GM23248 (cell line): ENCODE measurements at regions not wholly inside any gene's neighbourhood (a gene's known extent, or its start where the extent isn't known, plus 50 kb on each side); places are given as distances from the start of the nearest gene placed in this dataset.

ENCODE experiments used
- DNase-seq: peaks from one replicate; pipeline ENCODE4 v3.0.0-alpha.2; 2015
- H2AFZ ChIP-seq: fragments of 200-600 bp; sonication (generic); 2 replicates; pipeline ENCODE4 v1.6.1; 2016; ENCODE audit warnings: antibody characterized with exemption
- H3F3A ChIP-seq: fragments of 200-600 bp; sonication (generic); 2 replicates; pipeline ENCODE4 v1.6.1; 2016; ENCODE audit warnings: mild to moderate bottlenecking, antibody characterized with exemption, mixed run types; ENCODE audit not compliant: insufficient read depth
- H3K27ac ChIP-seq: fragments of 200-600 bp; sonication (generic); 2 replicates; pipeline ENCODE4 v1.5.1; 2016; ENCODE audit warnings: mild to moderate bottlenecking
- H3K27me3 ChIP-seq: fragments of 200-600 bp; sonication (generic); replicated peaks from 2 replicates; pipeline ENCODE4 v1.6.1; 2016; ENCODE audit warnings: mild to moderate bottlenecking; ENCODE audit not compliant: insufficient read depth
- H3K36me3 ChIP-seq: fragments of 200-600 bp; sonication (generic); 2 replicates; pipeline ENCODE4 v1.6.1; 2016; ENCODE audit warnings: low read depth, mild to moderate bottlenecking
- H3K4me1 ChIP-seq: fragments of 200-600 bp; sonication (generic); 2 replicates; pipeline ENCODE4 v1.6.1; 2016; ENCODE audit warnings: mild to moderate bottlenecking; ENCODE audit not compliant: insufficient read depth
- H3K4me2 ChIP-seq: fragments of 200-600 bp; sonication (generic); one replicate; pipeline ENCODE4 v1.6.1; 2016; ENCODE audit warnings: mild to moderate bottlenecking; ENCODE audit not compliant: unreplicated experiment
- H3K4me3 ChIP-seq: fragments of 200-600 bp; sonication (generic); 2 replicates; pipeline ENCODE4 v1.5.1; 2016; ENCODE audit warnings: mild to moderate bottlenecking
- H3K79me2 ChIP-seq: fragments of 200-600 bp; sonication (generic); 2 replicates; pipeline ENCODE4 v1.6.1; 2016; ENCODE audit warnings: mild to moderate bottlenecking; ENCODE audit not compliant: insufficient read depth
- H3K9ac ChIP-seq: fragments of 200-600 bp; sonication (generic); 2 replicates; pipeline ENCODE4 v1.6.1; 2016; ENCODE audit warnings: mild to moderate bottlenecking
- H3K9me2 ChIP-seq: fragments of 200-600 bp; sonication (generic); 2 replicates; pipeline ENCODE4 v1.6.1; 2016; ENCODE audit warnings: mixed run types, mild to moderate bottlenecking, moderate library complexity; ENCODE audit not compliant: insufficient read depth
- H3K9me3 ChIP-seq: fragments of 200-600 bp; sonication (generic); one replicate; pipeline ENCODE4 v1.6.1; 2017; ENCODE audit warnings: low read depth
- H4K20me1 ChIP-seq: fragments of 200-600 bp; sonication (generic); 2 replicates; pipeline ENCODE4 v1.6.0; 2016; ENCODE audit not compliant: insufficient read depth
- EZH2 ChIP-seq: fragments of 200-600 bp; sonication (generic); IDR thresholded peaks from 2 replicates; pipeline ENCODE4 v1.6.1; 2018; ENCODE audit warnings: antibody characterized with exemption, mild to moderate bottlenecking; ENCODE audit not compliant: insufficient read depth, poor library complexity, severe bottlenecking
- EZH2phosphoT487 ChIP-seq: fragments of 200-600 bp; sonication (generic); IDR thresholded peaks from 2 replicates; pipeline ENCODE4 v1.6.1; 2018; ENCODE audit warnings: antibody characterized with exemption, moderate library complexity, mild to moderate bottlenecking, low read depth; ENCODE audit not compliant: insufficient read depth
- WGBS, 2 experiments: methylation state at CpG; one replicate each; pipeline ENCODE4 v1.1.6; 2015 to 2017; ENCODE audit warnings: low lambda C conversion rate in 2 of 2, low coverage in 1 of 2; ENCODE audit errors: missing lambda C conversion rate in 2 of 2; 5-methylcytosine and 5-hydroxymethylcytosine counted together
- in situ Hi-C: fragments of 300-500 bp; cut with MboI; formaldehyde crosslinking; loops from 2 replicates; pipeline ENCODE4 v1.15.0; 2020

DNA sequence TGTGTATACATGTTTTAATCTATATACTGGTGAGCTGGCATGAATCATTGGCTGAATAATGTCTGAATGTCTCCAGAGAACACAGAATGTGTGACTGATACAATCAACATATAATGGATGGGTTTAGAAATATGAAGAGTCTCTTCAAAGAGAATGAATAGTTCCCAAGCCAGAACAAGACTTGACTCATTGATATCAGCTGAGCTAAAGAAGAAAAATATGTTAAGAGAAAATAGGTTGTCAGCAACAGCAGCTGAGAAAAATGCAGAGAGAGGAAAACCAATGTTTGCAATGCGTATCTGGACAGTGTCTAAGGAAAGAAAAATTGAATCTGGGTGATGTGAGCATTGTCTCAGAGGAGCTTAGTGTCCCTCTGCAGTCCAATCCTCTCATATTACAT is 1281.8 kb upstream of the TENM4 start:
- no peak overlapping the region for H3K27ac ChIP-seq
- no peak overlapping the region for H2AFZ ChIP-seq
- no peaks in the 10 kb centered on the region for H4K20me1 ChIP-seq
- H3K4me2 ChIP-seq, result no peak overlapping the region
- DNase-seq, result no peak
- H3K4me1 ChIP-seq, result no peaks in the 10 kb centered on the region
- no peaks in the 10 kb centered on the region for H3F3A ChIP-seq
- H3K36me3 ChIP-seq, result no peaks in the 10 kb centered on the region
- H3K27me3 ChIP-seq, result no peaks in the 10 kb centered on the region
- no peak overlapping the region for H3K9ac ChIP-seq
- H3K9me3 ChIP-seq, result no peaks in the 10 kb centered on the region
- no peak overlapping the region for H3K4me3 ChIP-seq
- 71 to 93% methylated on average over 1 of the region's 1 CpG for WGBS, 2 experiments
- H3K9me2 ChIP-seq, result no peaks in the 10 kb centered on the region
- in situ Hi-C loops, result no loop called here
- TF ChIP-seq EZH2phosphoT487, result no peak
- TF ChIP-seq EZH2, result no peak
- H3K79me2 ChIP-seq, result no peaks in the 10 kb centered on the region

DNA sequence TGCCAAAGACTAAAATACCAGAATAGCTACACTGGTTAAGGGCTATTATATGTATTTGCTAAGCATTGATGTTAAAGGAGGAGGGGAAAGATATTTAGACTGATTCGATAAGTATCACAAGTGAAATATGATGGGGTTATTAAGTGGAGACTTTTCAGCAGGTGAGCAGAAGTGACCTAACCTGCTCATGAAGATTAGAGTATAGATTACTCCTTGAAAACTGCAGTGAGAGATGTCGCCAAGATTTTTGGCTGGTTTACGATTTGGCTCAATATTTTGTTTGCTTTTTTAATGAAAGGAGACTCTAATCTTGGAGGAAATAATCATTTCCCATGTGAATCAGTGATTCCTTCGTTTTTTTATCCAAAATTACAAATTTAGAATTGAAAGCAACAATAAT is 1279.5 kb upstream of the TENM4 start:
- Histone ChIP-seq H3K27ac (no peak overlapping the region), H3F3A (no peaks in the 10 kb centered on the region), H3K4me2 (no peak overlapping the region), H3K79me2 (no peaks in the 10 kb centered on the region), H3K9me2 (no peaks in the 10 kb centered on the region), H2AFZ (no peak overlapping the region), H4K20me1 (no peaks in the 10 kb centered on the region), H3K4me3 (no peak overlapping the region), H3K9me3 (no peaks in the 10 kb centered on the region), H3K36me3 (no peaks in the 10 kb centered on the region), H3K4me1 (no peaks in the 10 kb centered on the region), H3K9ac (no peak overlapping the region), H3K27me3 (no peaks in the 10 kb centered on the region)
- 12 to 22% methylated on average over 4 of the region's 4 CpGs for WGBS, 2 experiments
- TF ChIP-seq EZH2 (no peak), EZH2phosphoT487 (no peak)
- in situ Hi-C loops, result no loop called here
- no peak for DNase-seq

- Histone ChIP-seq H3F3A (no peaks in the 10 kb centered on the region), H4K20me1 (no peaks in the 10 kb centered on the region), H3K9me2 (no peaks in the 10 kb centered on the region), H3K4me3 (no peak overlapping the region), H3K27me3 (no peaks in the 10 kb centered on the region), H2AFZ (no peak overlapping the region), H3K27ac (no peak overlapping the region), H3K9ac (no peak overlapping the region), H3K36me3 (no peaks in the 10 kb centered on the region), H3K9me3 (no peaks in the 10 kb centered on the region), H3K4me1 (no peaks in the 10 kb centered on the region), H3K79me2 (no peaks in the 10 kb centered on the region), H3K4me2 (no peak overlapping the region)
- no peak for TF ChIP-seq EZH2
- no peak for TF ChIP-seq EZH2phosphoT487
- in situ Hi-C loops, result no loop called here
- DNase-seq, result no peak
Observed at GRCh38 chr11:80719292-80719646, 1278.4 kb upstream of the TENM4 start.

- no peak overlapping the region for H3K27ac ChIP-seq
- H3K4me2 ChIP-seq, result no peak overlapping the region
- H4K20me1 ChIP-seq, result no peaks in the 10 kb centered on the region
- H3K9me2 ChIP-seq, result no peaks in the 10 kb centered on the region
- no peaks in the 10 kb centered on the region for H3K27me3 ChIP-seq
- H3K4me1 ChIP-seq, result no peaks in the 10 kb centered on the region
- H3K9ac ChIP-seq, result no peak overlapping the region
- H2AFZ ChIP-seq, result no peak overlapping the region
- 12 to 14% methylated on average over 2 of the region's 2 CpGs for WGBS, 2 experiments
- no peaks in the 10 kb centered on the region for H3K9me3 ChIP-seq
- H3K79me2 ChIP-seq, result no peaks in the 10 kb centered on the region
- DNase-seq, result no peak
- TF ChIP-seq EZH2, result no peak
- no peak for TF ChIP-seq EZH2phosphoT487
- in situ Hi-C loops, result no loop called here
- H3K4me3 ChIP-seq, result no peak overlapping the region
- H3F3A ChIP-seq, result no peaks in the 10 kb centered on the region
- no peaks in the 10 kb centered on the region for H3K36me3 ChIP-seq
Observed at GRCh38 chr11:80718611-80719291, 1277.9 kb upstream of the TENM4 start.

DNA sequence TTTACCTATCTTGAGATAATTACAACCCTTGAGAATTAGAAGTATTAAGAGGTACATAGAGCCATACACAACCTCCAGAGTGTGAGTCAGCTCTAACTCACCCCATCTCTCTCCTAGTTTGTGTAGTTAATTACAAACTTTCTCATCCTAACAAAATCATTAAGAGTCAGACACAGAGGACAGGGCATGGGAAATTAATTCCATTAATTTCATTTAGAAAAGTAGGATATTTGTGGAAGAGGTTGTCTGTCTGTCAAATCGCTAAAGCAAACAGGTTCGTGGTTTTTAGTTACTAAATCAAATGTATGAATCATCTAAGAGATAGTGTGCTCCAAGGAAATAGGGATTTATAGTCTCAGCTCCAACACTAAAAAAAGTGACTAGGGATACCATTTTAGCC is 1261.4 kb upstream of the TENM4 start:
- H3K27ac ChIP-seq, result no peak overlapping the region
- no peak for DNase-seq
- H3K36me3 ChIP-seq, result no peaks in the 10 kb centered on the region
- no peaks in the 10 kb centered on the region for H3K9me3 ChIP-seq
- H3K9ac ChIP-seq, result no peak overlapping the region
- no peaks in the 10 kb centered on the region for H3K27me3 ChIP-seq
- no peak overlapping the region for H3K4me2 ChIP-seq
- no peaks in the 10 kb centered on the region for H4K20me1 ChIP-seq
- no peak overlapping the region for H2AFZ ChIP-seq
- no peaks in the 10 kb centered on the region for H3K4me1 ChIP-seq
- no peak overlapping the region for H3K4me3 ChIP-seq
- H3K9me2 ChIP-seq, result no peaks in the 10 kb centered on the region; the same call in 1 of the 2 replicates
- TF ChIP-seq EZH2 (no peak), EZH2phosphoT487 (no peak)
- H3F3A ChIP-seq, result no peaks in the 10 kb centered on the region
- in situ Hi-C loops, result no loop called here
- H3K79me2 ChIP-seq, result no peaks in the 10 kb centered on the region
- WGBS, 2 experiments, result 20 to 39% methylated on average over 2 of the region's 2 CpGs
